CD4-positive, alpha-beta T cell treated with Interleukin-4 for 4 hours (primary cell): ENCODE measurements at regions not wholly inside any gene's neighbourhood (a gene's known extent, or its start where the extent isn't known, plus 50 kb on each side); places are given as distances from the start of the nearest gene placed in this dataset.
A peak's percentile ranks its signal among the peaks of the same experiment; 100 is the strongest.

ENCODE experiments used
- DNase-seq: peaks from one replicate; pipeline ENCODE4 v3.0.0-alpha.2; 2020

- DNase-seq = no peak
Measured at GRCh38 chr5:54634089-54634488, 116.5 kb downstream of the SNX18 start.

GRCh38 chr5:54632131-54632701 is 114.7 kb downstream of the SNX18 start:
- DNase-seq = no peak

- no peak for DNase-seq
Measured at GRCh38 chr5:54630738-54631359, 113.3 kb downstream of the SNX18 start.

GRCh38 chr5:54629115-54629514 is 111.6 kb downstream of the SNX18 start:
- no peak for DNase-seq

- DNase-seq = no peak
Measured at GRCh38 chr5:54628050-54628449, 110.5 kb downstream of the SNX18 start.

- no peak for DNase-seq
Measured at GRCh38 chr5:54626407-54626806, 108.8 kb downstream of the SNX18 start.

- DNase-seq = no peak
Measured at GRCh38 chr5:54624805-54625568, 107.4 kb downstream of the SNX18 start.

- no peak for DNase-seq
Measured at GRCh38 chr5:54621709-54622108, 104.2 kb downstream of the SNX18 start.

GRCh38 chr5:54621048-54621447 is 103.5 kb downstream of the SNX18 start:
- no peak for DNase-seq

GRCh38 chr5:54620141-54620933 is 102.8 kb downstream of the SNX18 start:
- DNase-seq = no peak

- no peak for DNase-seq
Measured at GRCh38 chr5:54619731-54620130, 102.2 kb downstream of the SNX18 start.

- no peak for DNase-seq
Measured at GRCh38 chr5:54616518-54617220, 99.1 kb downstream of the SNX18 start.

- DNase-seq = no peak
Measured at GRCh38 chr5:54616031-54616430, 98.5 kb downstream of the SNX18 start.

GRCh38 chr5:54615381-54615780 is 97.8 kb downstream of the SNX18 start:
- no peak for DNase-seq

GRCh38 chr5:54612711-54613110 is 95.2 kb downstream of the SNX18 start:
- no peak for DNase-seq

- DNase-seq = no peak
Measured at GRCh38 chr5:54611290-54611951, 93.9 kb downstream of the SNX18 start.

- peak; percentile 78 for DNase-seq
Measured at GRCh38 chr5:54610197-54610944, 92.8 kb downstream of the SNX18 start.

- no peak for DNase-seq
Measured at GRCh38 chr5:54608423-54609085, 91.0 kb downstream of the SNX18 start.

- no peak for DNase-seq
Measured at GRCh38 chr5:54607006-54607405, 89.4 kb downstream of the SNX18 start.

GRCh38 chr5:54603372-54603771 is 85.8 kb downstream of the SNX18 start:
- no peak for DNase-seq

GRCh38 chr5:54602475-54602874 is 84.9 kb downstream of the SNX18 start:
- no peak for DNase-seq
